ENCODE measurements at regions not wholly inside any gene's neighbourhood (a gene's known extent, or its start where the extent isn't known, plus 50 kb on each side); places are given as distances from the start of the nearest gene placed in this dataset.

DNA sequence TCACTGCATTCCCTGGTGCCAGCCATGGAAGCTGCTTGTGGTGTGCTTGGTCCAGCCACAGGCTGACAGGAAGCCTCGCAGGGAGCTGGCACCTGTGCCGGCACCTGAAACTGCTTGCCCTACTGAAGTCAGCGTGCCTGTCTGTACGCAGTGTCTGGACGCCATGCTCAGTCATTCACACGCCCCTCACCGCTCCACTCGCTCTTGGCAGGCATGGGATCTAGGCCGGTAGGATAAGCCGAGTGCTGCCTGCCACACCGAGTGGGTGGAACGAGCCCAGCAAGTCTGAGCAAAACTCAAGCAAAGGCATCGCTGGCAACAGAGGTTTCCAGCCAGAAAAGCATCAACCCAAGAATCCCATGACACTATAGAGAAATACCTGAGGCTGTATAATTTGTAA, 350.6 kb downstream of the CDH11 start:
- TF ChIP-seq SIN3A (IDR thresholded peaks at IDR 0.05; ENCODE audit: borderline replicate concordance, insufficient read depth, low read length) = no peak
- TF ChIP-seq, protein P1, sequence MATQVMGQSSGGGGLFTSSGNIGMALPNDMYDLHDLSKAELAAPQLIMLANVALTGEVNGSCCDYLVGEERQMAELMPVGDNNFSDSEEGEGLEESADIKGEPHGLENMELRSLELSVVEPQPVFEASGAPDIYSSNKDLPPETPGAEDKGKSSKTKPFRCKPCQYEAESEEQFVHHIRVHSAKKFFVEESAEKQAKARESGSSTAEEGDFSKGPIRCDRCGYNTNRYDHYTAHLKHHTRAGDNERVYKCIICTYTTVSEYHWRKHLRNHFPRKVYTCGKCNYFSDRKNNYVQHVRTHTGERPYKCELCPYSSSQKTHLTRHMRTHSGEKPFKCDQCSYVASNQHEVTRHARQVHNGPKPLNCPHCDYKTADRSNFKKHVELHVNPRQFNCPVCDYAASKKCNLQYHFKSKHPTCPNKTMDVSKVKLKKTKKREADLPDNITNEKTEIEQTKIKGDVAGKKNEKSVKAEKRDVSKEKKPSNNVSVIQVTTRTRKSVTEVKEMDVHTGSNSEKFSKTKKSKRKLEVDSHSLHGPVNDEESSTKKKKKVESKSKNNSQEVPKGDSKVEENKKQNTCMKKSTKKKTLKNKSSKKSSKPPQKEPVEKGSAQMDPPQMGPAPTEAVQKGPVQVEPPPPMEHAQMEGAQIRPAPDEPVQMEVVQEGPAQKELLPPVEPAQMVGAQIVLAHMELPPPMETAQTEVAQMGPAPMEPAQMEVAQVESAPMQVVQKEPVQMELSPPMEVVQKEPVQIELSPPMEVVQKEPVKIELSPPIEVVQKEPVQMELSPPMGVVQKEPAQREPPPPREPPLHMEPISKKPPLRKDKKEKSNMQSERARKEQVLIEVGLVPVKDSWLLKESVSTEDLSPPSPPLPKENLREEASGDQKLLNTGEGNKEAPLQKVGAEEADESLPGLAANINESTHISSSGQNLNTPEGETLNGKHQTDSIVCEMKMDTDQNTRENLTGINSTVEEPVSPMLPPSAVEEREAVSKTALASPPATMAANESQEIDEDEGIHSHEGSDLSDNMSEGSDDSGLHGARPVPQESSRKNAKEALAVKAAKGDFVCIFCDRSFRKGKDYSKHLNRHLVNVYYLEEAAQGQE (IDR thresholded peaks at IDR 0.05; ENCODE audit: insufficient read depth in 1 of 2, low read depth in 2 of 2, low read length in 2 of 2) = no peak
- no peak for TF ChIP-seq FOXP2 (optimal IDR thresholded peaks at IDR 0.05; ENCODE audit: borderline replicate concordance, extremely low read depth, extremely low read length, insufficient read depth)
- TF ChIP-seq TAF1 (IDR thresholded peaks at IDR 0.05; ENCODE audit: borderline replicate concordance, insufficient read depth, low read length) = no peak
- TF ChIP-seq POLR2AphosphoS5 (IDR thresholded peaks at IDR 0.05; ENCODE audit: low read depth, low read length) = no peak

DNA sequence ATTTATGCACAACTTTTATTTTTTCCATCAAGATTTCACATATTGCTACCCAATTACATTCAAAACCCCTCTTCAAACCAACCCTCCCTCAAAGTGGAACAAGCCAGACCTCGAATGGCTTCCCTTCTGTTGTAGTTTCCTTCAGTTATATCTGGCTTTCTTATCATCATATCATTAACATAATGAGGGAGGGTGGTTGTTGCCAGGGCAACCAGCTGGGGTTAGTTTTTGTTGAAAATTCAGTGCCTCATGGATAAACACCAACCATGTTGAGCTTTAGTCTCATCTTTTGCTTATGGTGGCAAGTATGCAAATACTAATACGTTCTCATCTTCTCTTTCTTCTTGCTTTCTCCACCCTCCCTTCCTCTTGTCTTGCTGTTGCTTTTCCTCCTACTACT, 359.7 kb downstream of the CDH11 start:
- TF ChIP-seq POLR2AphosphoS5 (IDR thresholded peaks at IDR 0.05; ENCODE audit: low read depth, low read length) = no peak

DNA sequence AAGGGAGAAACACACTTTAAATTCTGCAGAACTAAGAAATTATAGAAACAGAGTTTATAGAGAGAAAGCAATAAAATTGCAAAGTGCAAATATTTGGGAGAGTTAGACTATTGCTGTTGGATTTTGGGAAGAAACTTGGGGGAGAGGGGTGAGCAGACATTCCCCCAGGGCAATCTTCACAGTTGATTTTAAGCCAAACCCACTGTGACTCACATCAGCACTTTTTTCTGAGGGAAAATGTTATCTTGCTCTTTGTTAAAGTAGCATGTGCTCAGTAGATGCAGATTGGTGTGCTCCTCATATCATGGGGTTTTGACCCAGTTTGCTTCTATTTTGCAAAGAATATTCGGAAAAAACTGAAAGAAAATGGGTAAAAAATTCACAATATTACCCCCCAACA, 367.6 kb downstream of the CDH11 start:
- TF ChIP-seq, protein P1 (IDR thresholded peaks at IDR 0.05; ENCODE audit: insufficient read depth in 1 of 2, low read depth in 2 of 2, low read length in 2 of 2) = no peak
- TF ChIP-seq FOXP2 (optimal IDR thresholded peaks at IDR 0.05; ENCODE audit: borderline replicate concordance, extremely low read depth, extremely low read length, insufficient read depth) (no peak), TAF1 (IDR thresholded peaks at IDR 0.05; ENCODE audit: borderline replicate concordance, insufficient read depth, low read length) (no peak), POLR2AphosphoS5 (IDR thresholded peaks at IDR 0.05; ENCODE audit: low read depth, low read length) (no peak), SIN3A (IDR thresholded peaks at IDR 0.05; ENCODE audit: borderline replicate concordance, insufficient read depth, low read length) (no peak)

DNA sequence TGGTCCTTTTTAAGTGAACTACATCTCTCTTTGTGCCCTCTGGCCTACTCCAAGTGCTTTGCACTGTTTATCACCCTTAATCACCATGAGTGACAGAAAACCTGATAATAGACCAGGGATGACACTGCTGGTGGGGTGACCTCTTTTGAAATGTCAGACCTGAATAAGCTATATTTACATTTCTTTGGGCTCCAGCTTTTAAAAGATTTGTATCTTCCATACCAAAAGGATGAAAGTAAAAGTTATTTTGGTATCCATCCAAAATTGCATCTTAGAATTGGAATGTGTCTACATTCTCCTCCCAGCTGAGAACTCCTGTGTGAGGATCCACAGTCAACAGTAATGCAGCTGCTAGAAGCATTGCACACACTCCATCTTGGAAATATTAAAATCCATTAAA, 370.0 kb downstream of the CDH11 start:
- TF ChIP-seq TAF1 (IDR thresholded peaks at IDR 0.05; ENCODE audit: borderline replicate concordance, insufficient read depth, low read length) (no peak), FOXP2 (optimal IDR thresholded peaks at IDR 0.05; ENCODE audit: borderline replicate concordance, extremely low read depth, extremely low read length, insufficient read depth) (no peak), POLR2AphosphoS5 (IDR thresholded peaks at IDR 0.05; ENCODE audit: low read depth, low read length) (no peak), SIN3A (IDR thresholded peaks at IDR 0.05; ENCODE audit: borderline replicate concordance, insufficient read depth, low read length) (no peak)
- TF ChIP-seq, protein P1 (IDR thresholded peaks at IDR 0.05; ENCODE audit: insufficient read depth in 1 of 2, low read depth in 2 of 2, low read length in 2 of 2) = no peak

DNA sequence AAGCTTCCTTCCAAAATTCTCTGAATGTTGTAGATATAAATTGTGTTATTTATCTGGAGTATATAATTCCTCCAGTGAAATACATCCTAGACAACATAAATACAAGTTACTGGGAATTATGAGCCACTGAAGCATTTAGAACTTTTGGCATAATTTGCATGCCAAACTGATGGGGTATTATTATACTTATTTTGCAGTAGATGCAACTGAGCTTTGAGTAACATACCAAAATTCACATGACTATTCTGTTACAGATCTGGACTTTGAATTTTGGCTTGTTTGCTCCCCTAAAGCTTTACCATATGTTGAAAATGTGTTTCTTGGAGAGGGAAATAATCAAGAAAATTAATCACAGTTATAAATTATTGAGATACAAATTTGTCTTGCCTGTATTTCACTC, 372.5 kb downstream of the CDH11 start:
- TF ChIP-seq, protein P1 (IDR thresholded peaks at IDR 0.05; ENCODE audit: insufficient read depth in 1 of 2, low read depth in 2 of 2, low read length in 2 of 2) = no peak
- TF ChIP-seq SIN3A (IDR thresholded peaks at IDR 0.05; ENCODE audit: borderline replicate concordance, insufficient read depth, low read length) (no peak), TAF1 (IDR thresholded peaks at IDR 0.05; ENCODE audit: borderline replicate concordance, insufficient read depth, low read length) (no peak), FOXP2 (optimal IDR thresholded peaks at IDR 0.05; ENCODE audit: borderline replicate concordance, extremely low read depth, extremely low read length, insufficient read depth) (no peak), POLR2AphosphoS5 (IDR thresholded peaks at IDR 0.05; ENCODE audit: low read depth, low read length) (no peak)

Data from PFSK-1 (cell line).